Suprapubic skin (tissue), 4 donors: ENCODE measurements at regions not wholly inside any gene's neighbourhood (a gene's known extent, or its start where the extent isn't known, plus 50 kb on each side); places are given as distances from the start of the nearest gene placed in this dataset.

Experiments
- DNase-seq, 2 donors: peaks; one replicate each; pipeline ENCODE4 v3.0.0-alpha.2; 2019; ENCODE audit warnings: low spot score in 2 of 2
- H3K27ac ChIP-seq: fragments of 200-600 bp; sonication (generic); one replicate; pipeline ENCODE4 v1.5.1; 2019
- H3K27me3 ChIP-seq: fragments of 200-600 bp; sonication (generic); one replicate; pipeline ENCODE4 v1.5.1; 2019
- H3K36me3 ChIP-seq: fragments of 200-600 bp; sonication (generic); one replicate; pipeline ENCODE4 v1.5.1; 2019
- H3K4me1 ChIP-seq: fragments of 200-600 bp; sonication (generic); one replicate; pipeline ENCODE4 v1.5.1; 2019
- H3K4me3 ChIP-seq: fragments of 200-600 bp; sonication (generic); one replicate; pipeline ENCODE4 v1.5.1; 2019; ENCODE audit warnings: mild to moderate bottlenecking
- H3K9me3 ChIP-seq: fragments of 200-600 bp; sonication (generic); one replicate; pipeline ENCODE4 v1.5.1; 2019
- EP300 ChIP-seq: sonication (generic); formaldehyde crosslinking; IDR thresholded peaks from one replicate; pipeline ENCODE4 v1.6.1; 2017; ENCODE audit warnings: antibody characterized with exemption
- POLR2A ChIP-seq, 2 donors: fragments of 450-650 bp; IDR thresholded peaks; one replicate each; pipeline ENCODE4 v1.6.1; 2017; ENCODE audit warnings: antibody characterized with exemption in 2 of 2, mild to moderate bottlenecking in 2 of 2, moderate library complexity in 2 of 2
- POLR2AphosphoS5 ChIP-seq, 3 donors: sonication (generic); formaldehyde crosslinking; IDR thresholded peaks; one replicate each; pipeline ENCODE4 v1.6.1; 2017; ENCODE audit warnings: antibody characterized with exemption in 3 of 3
- WGBS: methylation state at CpG from one replicate; pipeline ENCODE4 v1.1.5; 2018; 5-methylcytosine and 5-hydroxymethylcytosine counted together
- TF ChIP-seq, protein P1 (sequence below), 2 donors: fragments of 200-600 bp in 1 of 2; fragments of 450-650 bp in 1 of 2; sonication (generic) in 1 of 2; IDR thresholded peaks; one replicate each; pipeline ENCODE4 v1.5.1; 2016 to 2019; ENCODE audit warnings: antibody characterized with exemption in 2 of 2, mild to moderate bottlenecking in 1 of 2, moderate library complexity in 1 of 2

GRCh38 chrY:17050374-17050773 lies 829.6 kb downstream of the CDY2B start:
- no CpG with 5 or more reads among the region's 2 CpGs for WGBS
- Histone ChIP-seq H3K27ac (no peak overlapping the region), H3K27me3 (no peaks in the 10 kb centered on the region), H3K4me1 (no peaks in the 10 kb centered on the region), H3K4me3 (no peak overlapping the region), H3K9me3 (no peaks in the 10 kb centered on the region), H3K36me3 (no peaks in the 10 kb centered on the region)
- no peak for DNase-seq
- no peak for TF ChIP-seq POLR2A (IDR thresholded peaks at IDR 0.05)
- TF ChIP-seq EP300 = no peak
- TF ChIP-seq, protein P1, sequence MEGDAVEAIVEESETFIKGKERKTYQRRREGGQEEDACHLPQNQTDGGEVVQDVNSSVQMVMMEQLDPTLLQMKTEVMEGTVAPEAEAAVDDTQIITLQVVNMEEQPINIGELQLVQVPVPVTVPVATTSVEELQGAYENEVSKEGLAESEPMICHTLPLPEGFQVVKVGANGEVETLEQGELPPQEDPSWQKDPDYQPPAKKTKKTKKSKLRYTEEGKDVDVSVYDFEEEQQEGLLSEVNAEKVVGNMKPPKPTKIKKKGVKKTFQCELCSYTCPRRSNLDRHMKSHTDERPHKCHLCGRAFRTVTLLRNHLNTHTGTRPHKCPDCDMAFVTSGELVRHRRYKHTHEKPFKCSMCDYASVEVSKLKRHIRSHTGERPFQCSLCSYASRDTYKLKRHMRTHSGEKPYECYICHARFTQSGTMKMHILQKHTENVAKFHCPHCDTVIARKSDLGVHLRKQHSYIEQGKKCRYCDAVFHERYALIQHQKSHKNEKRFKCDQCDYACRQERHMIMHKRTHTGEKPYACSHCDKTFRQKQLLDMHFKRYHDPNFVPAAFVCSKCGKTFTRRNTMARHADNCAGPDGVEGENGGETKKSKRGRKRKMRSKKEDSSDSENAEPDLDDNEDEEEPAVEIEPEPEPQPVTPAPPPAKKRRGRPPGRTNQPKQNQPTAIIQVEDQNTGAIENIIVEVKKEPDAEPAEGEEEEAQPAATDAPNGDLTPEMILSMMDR (IDR thresholded peaks at IDR 0.05) = no peak
- TF ChIP-seq POLR2AphosphoS5 (IDR thresholded peaks at IDR 0.05) = no peak

DNA sequence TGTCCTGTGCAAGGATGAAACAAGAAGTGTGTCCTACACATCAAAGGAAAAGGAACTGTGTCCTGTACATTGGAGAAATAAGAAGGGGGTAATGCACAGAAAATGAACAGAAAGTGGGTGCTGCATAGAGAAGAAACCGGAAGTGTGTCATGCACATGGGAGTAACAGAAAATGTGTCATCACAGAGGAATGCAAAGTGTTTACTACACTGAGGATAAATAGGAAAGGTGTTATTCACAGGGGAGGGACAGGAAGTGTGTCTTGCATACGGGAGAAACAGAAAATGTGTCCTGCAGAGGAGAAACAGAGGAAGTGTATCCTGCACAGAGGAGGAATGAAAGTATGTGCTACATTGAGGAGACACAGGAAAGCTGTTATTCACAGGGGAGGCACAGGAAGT lies 834.9 kb downstream of the CDY2B start:
- Histone ChIP-seq H3K27ac (no peak overlapping the region), H3K36me3 (no peaks in the 10 kb centered on the region), H3K27me3 (no peaks in the 10 kb centered on the region), H3K4me3 (no peak overlapping the region), H3K4me1 (no peaks in the 10 kb centered on the region), H3K9me3 (no peaks in the 10 kb centered on the region)
- DNase-seq = no peak
- WGBS = no CpG with 5 or more reads among the region's 2 CpGs
- TF ChIP-seq, protein P1 (IDR thresholded peaks at IDR 0.05) = no peak
- TF ChIP-seq EP300 (no peak), POLR2A (IDR thresholded peaks at IDR 0.05) (no peak), POLR2AphosphoS5 (IDR thresholded peaks at IDR 0.05) (no peak)

- Histone ChIP-seq H3K4me3 (no peak overlapping the region), H3K36me3 (no peaks in the 10 kb centered on the region), H3K27me3 (no peaks in the 10 kb centered on the region), H3K9me3 (no peaks in the 10 kb centered on the region), H3K4me1 (no peaks in the 10 kb centered on the region), H3K27ac (no peak overlapping the region)
- TF ChIP-seq EP300 (no peak), POLR2AphosphoS5 (IDR thresholded peaks at IDR 0.05) (no peak), POLR2A (IDR thresholded peaks at IDR 0.05) (no peak)
- TF ChIP-seq, protein P1 (IDR thresholded peaks at IDR 0.05) = no peak
- no CpG with 5 or more reads among the region's 4 CpGs for WGBS
- DNase-seq = no peak
Measured at GRCh38 chrY:17044723-17045122, 835.3 kb downstream of the CDY2B start.

- no peaks in the 10 kb centered on the region for H3K36me3 ChIP-seq
- H3K4me1 ChIP-seq = no peaks in the 10 kb centered on the region
- no peaks in the 10 kb centered on the region for H3K27me3 ChIP-seq
- H3K9me3 ChIP-seq = no peaks in the 10 kb centered on the region
- no CpG with 5 or more reads among the region's 3 CpGs for WGBS
- H3K27ac ChIP-seq = no peak overlapping the region
- no peak for DNase-seq
- TF ChIP-seq EP300 (no peak), POLR2AphosphoS5 (IDR thresholded peaks at IDR 0.05) (no peak), POLR2A (IDR thresholded peaks at IDR 0.05) (no peak)
- TF ChIP-seq, protein P1 (IDR thresholded peaks at IDR 0.05) = no peak
- no peak overlapping the region for H3K4me3 ChIP-seq
Measured at GRCh38 chrY:17044272-17044671, 835.7 kb downstream of the CDY2B start.

- no peaks in the 10 kb centered on the region for H3K27me3 ChIP-seq
- no peak overlapping the region for H3K27ac ChIP-seq
- H3K4me1 ChIP-seq = no peaks in the 10 kb centered on the region
- TF ChIP-seq POLR2A (IDR thresholded peaks at IDR 0.05) = no peak
- H3K9me3 ChIP-seq = no peaks in the 10 kb centered on the region
- no peak for DNase-seq
- H3K4me3 ChIP-seq = no peak overlapping the region
- no peaks in the 10 kb centered on the region for H3K36me3 ChIP-seq
- no CpG with 5 or more reads among the region's 2 CpGs for WGBS
Measured at GRCh38 chrY:17038439-17038838, 841.6 kb downstream of the CDY2B start.

DNA sequence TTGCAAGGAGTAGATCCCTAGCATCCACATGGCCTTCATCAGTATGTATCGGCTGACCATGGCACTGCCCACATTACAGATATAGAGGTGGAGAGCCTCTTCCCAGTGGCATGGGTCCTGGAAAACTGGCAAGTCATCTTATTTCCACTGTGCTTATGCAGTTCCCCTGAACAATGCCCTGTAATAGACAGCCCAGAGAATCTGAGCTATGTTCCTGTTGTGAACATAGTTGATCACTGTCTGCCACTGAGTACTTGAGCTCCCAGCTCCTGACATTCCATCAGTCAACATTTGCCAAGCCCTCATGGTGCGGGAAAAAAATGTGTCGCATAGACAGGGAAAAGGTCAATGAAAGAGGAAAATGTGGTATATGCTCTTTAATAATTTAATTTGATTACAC lies 861.9 kb downstream of the CDY2B start:
- H3K4me3 ChIP-seq = no peak overlapping the region
- TF ChIP-seq, protein P1 (IDR thresholded peaks at IDR 0.05) = no peak
- no peak for TF ChIP-seq EP300
- no peak for TF ChIP-seq POLR2AphosphoS5 (IDR thresholded peaks at IDR 0.05)
- TF ChIP-seq POLR2A (IDR thresholded peaks at IDR 0.05) = no peak
- no peaks in the 10 kb centered on the region for H3K36me3 ChIP-seq
- H3K4me1 ChIP-seq = no peaks in the 10 kb centered on the region
- WGBS = no CpG with 5 or more reads among the region's 3 CpGs
- H3K9me3 ChIP-seq = no peaks in the 10 kb centered on the region
- H3K27ac ChIP-seq = no peak overlapping the region
- no peaks in the 10 kb centered on the region for H3K27me3 ChIP-seq
- no peak for DNase-seq
